ENCODE measurements at regions not wholly inside any gene's neighbourhood (a gene's known extent, or its start where the extent isn't known, plus 50 kb on each side); places are given as distances from the start of the nearest gene placed in this dataset.

DNA sequence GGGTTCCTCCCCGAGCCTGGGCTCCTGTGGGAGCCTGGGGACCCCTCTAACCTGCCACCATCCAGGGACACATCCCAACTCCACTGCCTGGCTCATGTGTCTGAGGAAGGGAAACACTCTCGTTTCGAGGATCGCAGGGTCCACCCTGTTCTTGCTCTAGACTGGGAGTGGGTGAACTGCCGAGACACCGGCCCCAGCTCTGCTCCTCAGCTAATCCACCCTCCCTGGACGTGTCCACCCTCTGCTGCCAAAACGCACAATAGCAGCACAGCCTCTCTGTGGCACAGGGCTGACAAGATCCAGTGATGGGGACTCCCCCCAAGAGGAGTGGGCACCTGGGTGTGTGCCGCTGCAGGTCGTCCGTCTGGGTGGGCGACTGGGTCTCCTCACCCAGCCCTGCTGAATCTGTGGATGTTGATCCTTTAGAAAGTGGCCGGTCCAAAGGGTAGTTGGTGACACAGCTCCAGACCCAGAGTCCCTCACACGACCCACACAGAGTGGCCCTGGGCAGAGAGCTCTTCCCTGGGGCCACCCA is 65.2 kb upstream of the FAM20C start:
- H4K20me1 ChIP-seq (ENCODE audit: insufficient read depth), result no peaks in the 10 kb centered on the region
- no peaks in the 10 kb centered on the region for H3F3A ChIP-seq (replicated peaks; ENCODE audit: insufficient read depth)
- WGBS (ENCODE audit: low lambda C conversion rate), result 55% methylated on average over 12 of the region's 14 CpGs
- no peak overlapping the region for H3K27ac ChIP-seq (ENCODE audit: low read depth in 2 of 2, low read length in 1 of 2)
- ChIA-PET POLR2A (no interaction called here), CTCF (interaction anchor here (0.7 to 1.0 kb wide), 4 partner anchors 10 to 83 kb away, joined by 3 to 4 read pairs (median 3); no protein-coding TSS in a partner anchor)
- H3K9me2 ChIP-seq, result no peaks in the 10 kb centered on the region
- no peaks in the 10 kb centered on the region for H3K27me3 ChIP-seq (ENCODE audit: insufficient read depth)
- TF ChIP-seq SIN3A (IDR thresholded peaks at IDR 0.05; ENCODE audit: borderline replicate concordance, low read depth, low read length) (no peak), PBX3 (IDR thresholded peaks at IDR 0.05) (no peak), TEAD4 (IDR thresholded peaks at IDR 0.05; ENCODE audit: borderline replicate concordance, insufficient read depth) (no peak), RAD21 (IDR thresholded peaks at IDR 0.05; ENCODE audit: low read length) (no peak), MXI1 (IDR thresholded peaks at IDR 0.05; ENCODE audit: low read depth, low read length) (no peak), CTCF (IDR thresholded peaks at IDR 0.05) (no peak), USF1 (IDR thresholded peaks at IDR 0.05; ENCODE audit: borderline replicate concordance, low read depth) (no peak), SMC3 (IDR thresholded peaks at IDR 0.05; ENCODE audit: low read depth, low read length) (no peak), TAF1 (IDR thresholded peaks at IDR 0.05; ENCODE audit: borderline replicate concordance, low read depth, low read length) (no peak), RFX5 (IDR thresholded peaks at IDR 0.05; ENCODE audit: low read length) (no peak), EZH2phosphoT487 (IDR thresholded peaks at IDR 0.05; ENCODE audit: borderline replicate concordance, low read depth) (no peak)
- TF ChIP-seq, protein P1, sequence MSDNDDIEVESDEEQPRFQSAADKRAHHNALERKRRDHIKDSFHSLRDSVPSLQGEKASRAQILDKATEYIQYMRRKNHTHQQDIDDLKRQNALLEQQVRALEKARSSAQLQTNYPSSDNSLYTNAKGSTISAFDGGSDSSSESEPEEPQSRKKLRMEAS (IDR thresholded peaks at IDR 0.05; ENCODE audit: low read depth), result no peak
- TF ChIP-seq, protein P2, sequence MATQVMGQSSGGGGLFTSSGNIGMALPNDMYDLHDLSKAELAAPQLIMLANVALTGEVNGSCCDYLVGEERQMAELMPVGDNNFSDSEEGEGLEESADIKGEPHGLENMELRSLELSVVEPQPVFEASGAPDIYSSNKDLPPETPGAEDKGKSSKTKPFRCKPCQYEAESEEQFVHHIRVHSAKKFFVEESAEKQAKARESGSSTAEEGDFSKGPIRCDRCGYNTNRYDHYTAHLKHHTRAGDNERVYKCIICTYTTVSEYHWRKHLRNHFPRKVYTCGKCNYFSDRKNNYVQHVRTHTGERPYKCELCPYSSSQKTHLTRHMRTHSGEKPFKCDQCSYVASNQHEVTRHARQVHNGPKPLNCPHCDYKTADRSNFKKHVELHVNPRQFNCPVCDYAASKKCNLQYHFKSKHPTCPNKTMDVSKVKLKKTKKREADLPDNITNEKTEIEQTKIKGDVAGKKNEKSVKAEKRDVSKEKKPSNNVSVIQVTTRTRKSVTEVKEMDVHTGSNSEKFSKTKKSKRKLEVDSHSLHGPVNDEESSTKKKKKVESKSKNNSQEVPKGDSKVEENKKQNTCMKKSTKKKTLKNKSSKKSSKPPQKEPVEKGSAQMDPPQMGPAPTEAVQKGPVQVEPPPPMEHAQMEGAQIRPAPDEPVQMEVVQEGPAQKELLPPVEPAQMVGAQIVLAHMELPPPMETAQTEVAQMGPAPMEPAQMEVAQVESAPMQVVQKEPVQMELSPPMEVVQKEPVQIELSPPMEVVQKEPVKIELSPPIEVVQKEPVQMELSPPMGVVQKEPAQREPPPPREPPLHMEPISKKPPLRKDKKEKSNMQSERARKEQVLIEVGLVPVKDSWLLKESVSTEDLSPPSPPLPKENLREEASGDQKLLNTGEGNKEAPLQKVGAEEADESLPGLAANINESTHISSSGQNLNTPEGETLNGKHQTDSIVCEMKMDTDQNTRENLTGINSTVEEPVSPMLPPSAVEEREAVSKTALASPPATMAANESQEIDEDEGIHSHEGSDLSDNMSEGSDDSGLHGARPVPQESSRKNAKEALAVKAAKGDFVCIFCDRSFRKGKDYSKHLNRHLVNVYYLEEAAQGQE (IDR thresholded peaks at IDR 0.05; ENCODE audit: low read depth, low read length), result no peak
- TF ChIP-seq, protein P3, sequence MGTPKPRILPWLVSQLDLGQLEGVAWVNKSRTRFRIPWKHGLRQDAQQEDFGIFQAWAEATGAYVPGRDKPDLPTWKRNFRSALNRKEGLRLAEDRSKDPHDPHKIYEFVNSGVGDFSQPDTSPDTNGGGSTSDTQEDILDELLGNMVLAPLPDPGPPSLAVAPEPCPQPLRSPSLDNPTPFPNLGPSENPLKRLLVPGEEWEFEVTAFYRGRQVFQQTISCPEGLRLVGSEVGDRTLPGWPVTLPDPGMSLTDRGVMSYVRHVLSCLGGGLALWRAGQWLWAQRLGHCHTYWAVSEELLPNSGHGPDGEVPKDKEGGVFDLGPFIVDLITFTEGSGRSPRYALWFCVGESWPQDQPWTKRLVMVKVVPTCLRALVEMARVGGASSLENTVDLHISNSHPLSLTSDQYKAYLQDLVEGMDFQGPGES (IDR thresholded peaks at IDR 0.05; ENCODE audit: low read depth, low read length), result no peak
- no peak overlapping the region for H2AFZ ChIP-seq (ENCODE audit: low read depth)
- H3K4me2 ChIP-seq, result no peak overlapping the region
- H3K79me2 ChIP-seq (ENCODE audit: insufficient read depth), result no peaks in the 10 kb centered on the region
- no peak overlapping the region for H3K9ac ChIP-seq
- no peak for DNase-seq
- no peak overlapping the region for H3K4me3 ChIP-seq (ENCODE audit: low read depth in 2 of 2, low read length in 1 of 2)
- H3K9me3 ChIP-seq, result no peaks in the 10 kb centered on the region
- no peaks in the 10 kb centered on the region; a peak in 1 of 4 replicates for H3K4me1 ChIP-seq (ENCODE audit: control insufficient read depth in 1 of 2, insufficient read depth in 2 of 2, low read depth in 1 of 2, low read length in 1 of 2)
- no peaks in the 10 kb centered on the region for H3K36me3 ChIP-seq (replicated peaks in 1 of 2; ENCODE audit: control insufficient read depth in 1 of 2, insufficient read depth in 2 of 2, low read length in 1 of 2)
